K562 (cell line): ENCODE measurements at regions not wholly inside any gene's neighbourhood (a gene's known extent, or its start where the extent isn't known, plus 50 kb on each side); places are given as distances from the start of the nearest gene placed in this dataset.

Source experiments
- CTCF ChIP-seq, 3 experiments: IDR thresholded peaks in 2 of 3; conservative IDR thresholded peaks in 1 of 3; 2 replicates each; pipeline ENCODE4 v1.5.1; 2011 to 2012; ENCODE audit warnings: low read length in 3 of 3, mild to moderate bottlenecking in 3 of 3, control low read depth in 2 of 3, improper control_type of control experiment in 1 of 3, inconsistent platforms in 1 of 3, low read depth in 1 of 3, mixed read lengths in 1 of 3, moderate library complexity in 1 of 3; ENCODE audit not compliant: insufficient read depth in 2 of 3
- REST ChIP-seq, 2 experiments: fragments of 450-650 bp; formaldehyde crosslinking in 1 of 2; IDR thresholded peaks; 2 replicates each; pipeline versions ENCODE4 v1.4.0 to v1.6.1; 2014 to 2020; ENCODE audit warnings: mild to moderate bottlenecking in 2 of 2, borderline replicate concordance in 1 of 2, low read depth in 1 of 2
- SNAPC5 ChIP-seq: fragments of 250-450 bp; sonication (Bioruptor Pico); IDR thresholded peaks from 2 replicates; pipeline ENCODE4 v1.8.0; 2021; ENCODE audit warnings: moderate library complexity, mild to moderate bottlenecking, inconsistent platforms
- SRSF9 ChIP-seq: fragments of 200-400 bp; formaldehyde crosslinking; IDR thresholded peaks from 2 replicates; pipeline ENCODE4 v1.6.1; 2017; ENCODE audit warnings: low read depth, low read length, borderline replicate concordance
- ZHX1 ChIP-seq: fragments of 150-350 bp; conservative IDR thresholded peaks from 2 replicates; pipeline ENCODE4 v1.6.1; 2014; ENCODE audit warnings: low read length

GRCh38 chr2:226172309-226172708 lies 627.3 kb downstream of the IRS1 start:
- TF ChIP-seq ZHX1: no peak
- TF ChIP-seq CTCF (IDR thresholded peaks at IDR 0.05 in 2 of 3, conservative IDR thresholded peaks at IDR 0.05 in 1 of 3; ENCODE audit: insufficient read depth in 2 of 3, low read depth in 1 of 3, low read length in 3 of 3): no peak
- no peak for TF ChIP-seq SNAPC5 (CRISPR knock-in tag)
- no peak for TF ChIP-seq REST (IDR thresholded peaks at IDR 0.05; ENCODE audit: borderline replicate concordance)
- no peak for TF ChIP-seq REST (CRISPR knock-in tag; IDR thresholded peaks at IDR 0.05; ENCODE audit: low read depth)
- no peak for TF ChIP-seq SRSF9
